ENCODE measurements at regions not wholly inside any gene's neighbourhood (a gene's known extent, or its start where the extent isn't known, plus 50 kb on each side); places are given as distances from the start of the nearest gene placed in this dataset.

GRCh38 chr1:57868908-57869307, 445.0 kb upstream of the DAB1 start:
- TF ChIP-seq, protein P1, sequence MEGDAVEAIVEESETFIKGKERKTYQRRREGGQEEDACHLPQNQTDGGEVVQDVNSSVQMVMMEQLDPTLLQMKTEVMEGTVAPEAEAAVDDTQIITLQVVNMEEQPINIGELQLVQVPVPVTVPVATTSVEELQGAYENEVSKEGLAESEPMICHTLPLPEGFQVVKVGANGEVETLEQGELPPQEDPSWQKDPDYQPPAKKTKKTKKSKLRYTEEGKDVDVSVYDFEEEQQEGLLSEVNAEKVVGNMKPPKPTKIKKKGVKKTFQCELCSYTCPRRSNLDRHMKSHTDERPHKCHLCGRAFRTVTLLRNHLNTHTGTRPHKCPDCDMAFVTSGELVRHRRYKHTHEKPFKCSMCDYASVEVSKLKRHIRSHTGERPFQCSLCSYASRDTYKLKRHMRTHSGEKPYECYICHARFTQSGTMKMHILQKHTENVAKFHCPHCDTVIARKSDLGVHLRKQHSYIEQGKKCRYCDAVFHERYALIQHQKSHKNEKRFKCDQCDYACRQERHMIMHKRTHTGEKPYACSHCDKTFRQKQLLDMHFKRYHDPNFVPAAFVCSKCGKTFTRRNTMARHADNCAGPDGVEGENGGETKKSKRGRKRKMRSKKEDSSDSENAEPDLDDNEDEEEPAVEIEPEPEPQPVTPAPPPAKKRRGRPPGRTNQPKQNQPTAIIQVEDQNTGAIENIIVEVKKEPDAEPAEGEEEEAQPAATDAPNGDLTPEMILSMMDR (IDR thresholded peaks at IDR 0.05) = no peak
- TF ChIP-seq POLR2A (IDR thresholded peaks at IDR 0.05) = no peak
- TF ChIP-seq POLR2AphosphoS5 (IDR thresholded peaks at IDR 0.05; ENCODE audit: insufficient read depth in 1 of 2, low read depth in 1 of 2) = no peak

Measured in vagina (tissue), 2 donors.